H1 (cell line): ENCODE measurements at regions not wholly inside any gene's neighbourhood (a gene's known extent, or its start where the extent isn't known, plus 50 kb on each side); places are given as distances from the start of the nearest gene placed in this dataset.

Experiments
- CTCF ChIA-PET: fragments of 300-600 bp; sonication (Branson Sonifier 250); formaldehyde crosslinking; loops from one replicate; lab custom pipeline; 2021; ENCODE audit not compliant: partially characterized antibody; lab: Charles Lee
- POLR2A ChIA-PET: fragments of 300-600 bp; sonication (Branson Sonifier 250); formaldehyde crosslinking; loops from one replicate; lab custom pipeline; 2021; ENCODE audit warnings: inconsistent platforms; ENCODE audit not compliant: partially characterized antibody; lab: Charles Lee
- DNase-seq, 2 experiments: peaks; one replicate each; pipeline versions ENCODE4 v3.0.0 to v3.0.0-alpha.2; 2010 to 2022; ENCODE audit warnings: low spot score in 2 of 2, low read depth in 1 of 2, mixed read lengths in 1 of 2
- FAIRE-seq: peaks from 2 replicates; lab custom pipeline; 2011; peaks lifted over from hg19 to GRCh38; lab: Jason Lieb, UNC
- H2AFZ ChIP-seq: 2 replicates; pipeline ENCODE4 v1.8.1; 2012; ENCODE audit warnings: low read length, inconsistent platforms
- H2AK5ac ChIP-seq: 2 replicates; pipeline ENCODE4 v1.6.1; 2013; ENCODE audit warnings: low read depth, low read length
- H2BK120ac ChIP-seq: replicated peaks from 2 replicates; pipeline ENCODE3; 2013; ENCODE audit warnings: low read depth, low read length, inconsistent platforms
- H2BK12ac ChIP-seq: 2 replicates; pipeline ENCODE4 v1.6.1; 2013; ENCODE audit warnings: low read depth, low read length
- H2BK15ac ChIP-seq: 2 replicates; pipeline ENCODE4 v1.6.1; 2013; ENCODE audit warnings: low read length
- H2BK20ac ChIP-seq: 2 replicates; pipeline ENCODE4 v1.6.1; 2013; ENCODE audit warnings: low read length
- H2BK5ac ChIP-seq: 2 replicates; pipeline ENCODE4 v1.6.1; 2013; ENCODE audit warnings: low read depth, low read length
- H3K14ac ChIP-seq: 2 replicates; pipeline ENCODE4 v1.6.1; 2013; ENCODE audit warnings: inconsistent platforms; ENCODE audit not compliant: insufficient read length
- H3K18ac ChIP-seq: 2 replicates; pipeline ENCODE4 v1.6.1; 2013; ENCODE audit warnings: low read length; ENCODE audit errors: extremely low read depth
- H3K23ac ChIP-seq: 2 replicates; pipeline ENCODE4 v1.6.1; 2013; ENCODE audit warnings: inconsistent platforms; ENCODE audit not compliant: insufficient read length
- H3K23me2 ChIP-seq: 2 replicates; pipeline ENCODE4 v1.6.1; 2013; ENCODE audit warnings: low read depth, low read length
- H3K27ac ChIP-seq: 2 replicates; pipeline ENCODE4 v1.6.1; 2011; ENCODE audit warnings: low read depth, low read length, inconsistent platforms
- H3K27me3 ChIP-seq, 4 experiments: replicated peaks in 1 of 4; 1 replicate in 1 of 4; 2 replicates in 3 of 4; pipeline versions ENCODE4 v1.6.1 to v1.8.1; 2011 to 2013; ENCODE audit warnings: low read length in 3 of 4, mild to moderate bottlenecking in 3 of 4, inconsistent platforms in 2 of 4, mixed read lengths in 2 of 4, moderate library complexity in 1 of 4; ENCODE audit not compliant: control insufficient read depth in 3 of 4, insufficient read depth in 3 of 4; ENCODE audit errors: extremely low read depth in 1 of 4
- H3K36me3 ChIP-seq, 4 experiments: 2 replicates each; pipeline versions ENCODE4 v1.6.1 to v1.8.1; 2011 to 2013; ENCODE audit warnings: mild to moderate bottlenecking in 4 of 4, low read length in 3 of 4, moderate library complexity in 2 of 4, control low read depth in 1 of 4, inconsistent platforms in 1 of 4; ENCODE audit not compliant: insufficient read depth in 4 of 4, control insufficient read depth in 2 of 4
- H3K4ac ChIP-seq: replicated peaks from 2 replicates; pipeline ENCODE3; 2013; ENCODE audit warnings: low read length, low read depth, mixed read lengths, inconsistent platforms; ENCODE audit not compliant: insufficient read length
- H3K4me1 ChIP-seq, 4 experiments: replicated peaks in 1 of 4; 1 replicate in 1 of 4; 2 replicates in 3 of 4; pipeline versions ENCODE4 v1.6.1 to v1.8.1; 2011 to 2013; ENCODE audit warnings: low read length in 3 of 4, inconsistent platforms in 2 of 4, mixed read lengths in 1 of 4; ENCODE audit not compliant: insufficient read depth in 4 of 4, control insufficient read depth in 3 of 4
- H3K4me2 ChIP-seq, 2 experiments: 2 replicates each; pipeline versions ENCODE4 v1.6.1 to v1.8.1; 2011 to 2013; ENCODE audit warnings: low read depth in 2 of 2, low read length in 2 of 2, control low read depth in 1 of 2, inconsistent platforms in 1 of 2, mild to moderate bottlenecking in 1 of 2; ENCODE audit not compliant: insufficient read depth in 1 of 2
- H3K4me3 ChIP-seq, 4 experiments: fragments of 200-600, 300-600 bp in 1 of 4; sonication (generic), shearing (Covaris generic), sonication (Bioruptor Twin) in 1 of 4; 2 replicates each; pipeline versions ENCODE4 v1.5.1 to v1.8.1; 2011 to 2016; ENCODE audit warnings: low read length in 4 of 4, low read depth in 3 of 4, control low read depth in 2 of 4, inconsistent platforms in 2 of 4, mild to moderate bottlenecking in 2 of 4, mixed read lengths in 1 of 4, moderate library complexity in 1 of 4; ENCODE audit not compliant: insufficient read depth in 2 of 4; ENCODE audit errors: extremely low read depth in 1 of 4
- H3K56ac ChIP-seq: replicated peaks from 2 replicates; pipeline ENCODE3; 2013; ENCODE audit warnings: low read depth, mild to moderate bottlenecking, mixed read lengths, low read length, inconsistent platforms; ENCODE audit not compliant: insufficient read length
- H3K79me1 ChIP-seq: 2 replicates; pipeline ENCODE4 v1.6.1; 2013; ENCODE audit warnings: low read depth, low read length, control low read depth
- H3K79me2 ChIP-seq, 2 experiments: 2 replicates each; pipeline versions ENCODE4 v1.6.1 to v1.8.1; 2012 to 2013; ENCODE audit warnings: low read length in 2 of 2, mild to moderate bottlenecking in 2 of 2, inconsistent platforms in 1 of 2; ENCODE audit not compliant: insufficient read depth in 2 of 2, control insufficient read depth in 1 of 2
- H3K9ac ChIP-seq, 4 experiments: replicated peaks in 1 of 4; 1 replicate in 1 of 4; 2 replicates in 3 of 4; pipeline versions ENCODE4 v1.6.1 to v1.8.1; 2011 to 2013; ENCODE audit warnings: low read depth in 3 of 4, low read length in 3 of 4, control low read depth in 2 of 4, mild to moderate bottlenecking in 2 of 4, moderate library complexity in 2 of 4, inconsistent platforms in 1 of 4; ENCODE audit errors: extremely low read depth in 1 of 4
- H3K9me3 ChIP-seq, 2 experiments: 2 replicates each; pipeline versions ENCODE4 v1.6.1 to v1.8.1; 2012 to 2013; ENCODE audit warnings: mild to moderate bottlenecking in 2 of 2, moderate library complexity in 2 of 2, control low read depth in 1 of 2, inconsistent platforms in 1 of 2, low read depth in 1 of 2, low read length in 1 of 2, mixed read lengths in 1 of 2; ENCODE audit not compliant: insufficient read depth in 2 of 2
- H4K20me1 ChIP-seq, 2 experiments: replicated peaks in 1 of 2; 2 replicates each; pipeline versions ENCODE3 to v1.8.1; 2011 to 2013; ENCODE audit warnings: inconsistent platforms in 2 of 2, low read length in 2 of 2, mild to moderate bottlenecking in 1 of 2; ENCODE audit not compliant: insufficient read depth in 2 of 2, control insufficient read depth in 1 of 2
- H4K5ac ChIP-seq: 2 replicates; pipeline ENCODE4 v1.6.1; 2013; ENCODE audit warnings: low read length, low read depth, mixed read lengths, inconsistent platforms; ENCODE audit not compliant: insufficient read length
- H4K8ac ChIP-seq: 2 replicates; pipeline ENCODE4 v1.8.0; 2013; ENCODE audit warnings: mild to moderate bottlenecking, moderate library complexity, low read length, inconsistent platforms; ENCODE audit not compliant: insufficient read depth; ENCODE audit errors: extremely low read depth
- H4K91ac ChIP-seq: replicated peaks from 2 replicates; pipeline ENCODE3; 2013; ENCODE audit warnings: low read length, mixed read lengths, inconsistent platforms; ENCODE audit not compliant: insufficient read length
- CHD2 ChIP-seq: IDR thresholded peaks from 2 replicates; pipeline ENCODE4 v1.6.1; 2012; ENCODE audit warnings: low read length, improper control_type of control experiment
- GTF2F1 ChIP-seq: IDR thresholded peaks from 2 replicates; pipeline ENCODE4 v1.6.1; 2012; ENCODE audit warnings: low read depth, low read length, improper control_type of control experiment, borderline replicate concordance
- HDAC6 ChIP-seq: IDR thresholded peaks from one replicate; pipeline ENCODE4 v1.7.1; 2012; ENCODE audit warnings: low read depth, mild to moderate bottlenecking, inconsistent platforms, low read length, moderate library complexity
- RAD21 ChIP-seq, 2 experiments: IDR thresholded peaks in 1 of 2; conservative IDR thresholded peaks in 1 of 2; 2 replicates each; pipeline ENCODE4 v1.6.1; 2011; ENCODE audit warnings: low read depth in 2 of 2, low read length in 2 of 2, improper control_type of control experiment in 1 of 2, inconsistent platforms in 1 of 2, mild to moderate bottlenecking in 1 of 2, moderate library complexity in 1 of 2
- SP4 ChIP-seq: IDR thresholded peaks from 2 replicates; pipeline ENCODE4 v1.6.1; 2012; ENCODE audit warnings: low read length, inconsistent platforms
- TAF7 ChIP-seq: optimal IDR thresholded peaks from 2 replicates; pipeline ENCODE3; 2011; ENCODE audit warnings: low read depth, mild to moderate bottlenecking, inconsistent platforms, low read length, moderate library complexity, borderline replicate concordance
- WGBS, 2 experiments: shearing (Covaris generic) in 1 of 2; methylation state at CpG; one replicate each; pipeline versions ENCODE4 v1.1.6 to v1.1.7; 2013 to 2015; ENCODE audit warnings: low lambda C conversion rate in 2 of 2, mixed read lengths in 2 of 2, inconsistent platforms in 1 of 2, low coverage in 1 of 2, missing lambda C conversion rate in 1 of 2; ENCODE audit not compliant: insufficient replicate concordance in 2 of 2, insufficient coverage in 1 of 2, insufficient read length in 1 of 2; ENCODE audit errors: extremely low coverage in 1 of 2, missing lambda C conversion rate in 1 of 2; 5-methylcytosine and 5-hydroxymethylcytosine counted together

DNA sequence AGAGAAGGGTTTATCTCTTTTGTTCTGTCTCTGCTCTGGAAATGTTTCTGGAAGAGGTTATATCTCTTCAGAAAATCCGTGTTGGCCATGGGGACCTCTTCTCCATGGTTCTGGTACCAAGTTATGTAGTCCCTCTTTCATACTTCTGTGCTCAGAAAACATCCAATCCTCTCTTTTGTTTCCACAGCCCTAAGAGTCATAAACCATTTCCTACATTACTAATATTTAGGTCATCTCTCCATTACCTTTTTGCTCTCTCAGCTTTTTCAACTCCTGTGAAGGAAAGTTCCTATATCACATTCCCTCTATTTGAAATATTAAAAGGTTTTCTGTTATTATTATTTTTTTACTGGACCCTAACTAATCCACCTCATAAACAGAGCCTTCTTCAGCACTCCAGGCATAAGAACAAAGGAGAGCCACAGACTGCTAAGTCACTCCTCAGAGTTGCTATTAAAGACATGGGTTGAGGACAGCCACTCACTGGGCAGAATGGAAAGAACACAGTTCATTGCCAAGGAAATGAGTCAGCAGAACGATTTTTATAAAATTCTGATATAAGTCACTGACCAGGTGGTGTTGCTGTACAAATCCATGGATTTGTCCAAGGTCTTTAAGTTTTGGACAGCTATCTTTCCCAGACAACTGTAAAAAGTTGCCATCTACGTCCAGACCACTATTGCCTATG, 122.4 kb upstream of the NPY2R start:
- no peak overlapping the region for H4K5ac ChIP-seq
- H4K91ac ChIP-seq = no peak overlapping the region
- H3K56ac ChIP-seq = no peak overlapping the region
- H3K4ac ChIP-seq = no peak overlapping the region
- no peak overlapping the region for H3K27ac ChIP-seq
- no peak for TF ChIP-seq CHD2
- TF ChIP-seq TAF7 = no peak
- no peak for TF ChIP-seq SP4
- TF ChIP-seq RAD21 (IDR thresholded peaks at IDR 0.05 in 1 of 2, conservative IDR thresholded peaks at IDR 0.05 in 1 of 2; ENCODE audit: low read depth in 2 of 2, low read length in 2 of 2) = no peak
- no peak for TF ChIP-seq HDAC6
- no peak for TF ChIP-seq GTF2F1
- no peak overlapping the region for H3K4me3 ChIP-seq
- H3K36me3 ChIP-seq = no peaks in the 10 kb centered on the region
- no peak overlapping the region for H3K23ac ChIP-seq
- no peaks in the 10 kb centered on the region for H3K27me3 ChIP-seq
- POLR2A ChIA-PET = no interaction called here
- 87% methylated on average over 3 of the region's 3 CpGs; no CpG with 5 or more reads in 1 of the 2 experiments for WGBS, 2 experiments
- FAIRE-seq (no peak), DNase-seq (no peak)
- no peak overlapping the region for H4K8ac ChIP-seq
- H3K23me2 ChIP-seq = no peaks in the 10 kb centered on the region
- no peaks in the 10 kb centered on the region for H4K20me1 ChIP-seq
- H2BK15ac ChIP-seq = no peak overlapping the region
- H2BK20ac ChIP-seq = no peak overlapping the region
- no peak overlapping the region for H2AK5ac ChIP-seq
- no peaks in the 10 kb centered on the region for H3K4me1 ChIP-seq
- H2BK12ac ChIP-seq = no peak overlapping the region
- H3K18ac ChIP-seq = no peak overlapping the region
- H2BK120ac ChIP-seq = no peak overlapping the region
- H3K9me3 ChIP-seq = no peaks in the 10 kb centered on the region
- H2BK5ac ChIP-seq = no peak overlapping the region
- no peak overlapping the region for H3K14ac ChIP-seq
- H3K79me2 ChIP-seq = no peaks in the 10 kb centered on the region
- H3K4me2 ChIP-seq = no peak overlapping the region
- H3K9ac ChIP-seq = no peak overlapping the region
- H2AFZ ChIP-seq = no peak overlapping the region
- H3K79me1 ChIP-seq = no peaks in the 10 kb centered on the region
- CTCF ChIA-PET = no interaction called here
